ENCODE measurements at regions not wholly inside any gene's neighbourhood (a gene's known extent, or its start where the extent isn't known, plus 50 kb on each side); places are given as distances from the start of the nearest gene placed in this dataset.
A peak's percentile ranks its signal among the peaks of the same experiment; 100 is the strongest.

GRCh38 chr6:56708810-56709597 is 66.3 kb upstream of the DST start (continued):
- no peak for TF ChIP-seq ZSCAN29 (IDR thresholded peaks at IDR 0.05)
- no peak for TF ChIP-seq ZBED1 (IDR thresholded peaks at IDR 0.05; ENCODE audit: borderline replicate concordance)
- TF ChIP-seq PRDM15 (CRISPR knock-in tag; IDR thresholded peaks at IDR 0.05) = no peak
- TF ChIP-seq JUND (IDR thresholded peaks at IDR 0.05; ENCODE audit: low read depth, low read length) = no peak
- 0 out of 2 replicates have a peak, but pooled peaks have one; percentile 43 for TF ChIP-seq ZNF592 (IDR thresholded peaks at IDR 0.05)
- peak; percentile 22; the same call in 1 of the 2 replicates for TF ChIP-seq ZNF217 (IDR thresholded peaks at IDR 0.05)
- no peak for TF ChIP-seq SRF (IDR thresholded peaks at IDR 0.05; ENCODE audit: low read depth in 2 of 2, low read length in 2 of 2)
- no peak for TF ChIP-seq RELA (IDR thresholded peaks at IDR 0.05; ENCODE audit: borderline replicate concordance, partially characterized antibody)
